ENCODE measurements at regions not wholly inside any gene's neighbourhood (a gene's known extent, or its start where the extent isn't known, plus 50 kb on each side); places are given as distances from the start of the nearest gene placed in this dataset.

- Histone ChIP-seq H3K4me1 (no peaks in the 10 kb centered on the region), H3K27ac (replicated peaks in 1 of 4) (no peak overlapping the region), H3K27me3 (peaks cover 0 to 12% (median 0%) of the 10 kb centered on the region in 4 donors), H3K4me3 (no peak overlapping the region), H3K9me3 (peaks cover 0 to 9% (median 2%) of the 10 kb centered on the region in 4 donors), H3K36me3 (no peaks in the 10 kb centered on the region)
- TF ChIP-seq CTCF (IDR thresholded peaks at IDR 0.05), result no peak
- no peak for TF ChIP-seq POLR2A (IDR thresholded peaks at IDR 0.05; ENCODE audit: low read depth)
- TF ChIP-seq EP300 (IDR thresholded peaks at IDR 0.05), result no peak
- no peak for TF ChIP-seq POLR2AphosphoS5 (IDR thresholded peaks at IDR 0.05)
- intact Hi-C loops (cut with DNase I), result no loop called here
- DNase-seq (ENCODE audit: extremely low spot score), result no peak
- WGBS, result 95% methylated on average over 2 of the region's 2 CpGs
Observed at GRCh38 chr6:7489376-7489775, 52.1 kb upstream of the DSP start.

All from esophagus muscularis mucosa (tissue), 4 donors.